ENCODE measurements at regions not wholly inside any gene's neighbourhood (a gene's known extent, or its start where the extent isn't known, plus 50 kb on each side); places are given as distances from the start of the nearest gene placed in this dataset.
"Not testable (repeated sequence)": the region's sequence is repeated elsewhere in the genome, so short reads cannot be mapped to it uniquely, and the experiment has no call there.

GRCh38 chr2:147177071-147177857, 667.6 kb upstream of the ACVR2A start:
- DNase-seq (ENCODE audit: low read depth): no peak

DNA sequence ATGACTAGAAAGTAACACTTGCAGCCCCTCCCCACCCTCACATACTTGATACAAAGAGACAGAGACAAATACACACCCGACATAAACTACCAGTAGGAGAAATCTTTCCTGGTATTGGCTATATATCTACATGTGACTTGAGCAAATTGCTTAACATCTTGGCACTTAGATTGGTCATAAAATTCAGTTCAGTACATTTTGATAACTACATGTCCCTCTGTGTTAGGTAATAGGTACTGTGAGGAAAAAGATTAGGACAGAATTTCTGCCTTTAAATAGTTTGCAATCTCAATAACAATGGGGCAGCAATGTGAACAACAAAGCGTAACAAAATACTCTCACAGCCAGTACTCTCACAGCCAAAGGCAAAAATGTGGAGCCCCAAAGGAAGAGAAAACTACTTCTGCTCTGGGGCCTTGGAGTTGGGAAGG, 670.0 kb upstream of the ACVR2A start:
- DNase-seq (ENCODE audit: low read depth): no peak

- DNase-seq (ENCODE audit: low read depth): no peak
Observed at GRCh38 chr2:147173798-147174197, 671.0 kb upstream of the ACVR2A start.

- DNase-seq (ENCODE audit: low read depth): no peak
Observed at GRCh38 chr2:147173189-147173581, 671.6 kb upstream of the ACVR2A start.

DNA sequence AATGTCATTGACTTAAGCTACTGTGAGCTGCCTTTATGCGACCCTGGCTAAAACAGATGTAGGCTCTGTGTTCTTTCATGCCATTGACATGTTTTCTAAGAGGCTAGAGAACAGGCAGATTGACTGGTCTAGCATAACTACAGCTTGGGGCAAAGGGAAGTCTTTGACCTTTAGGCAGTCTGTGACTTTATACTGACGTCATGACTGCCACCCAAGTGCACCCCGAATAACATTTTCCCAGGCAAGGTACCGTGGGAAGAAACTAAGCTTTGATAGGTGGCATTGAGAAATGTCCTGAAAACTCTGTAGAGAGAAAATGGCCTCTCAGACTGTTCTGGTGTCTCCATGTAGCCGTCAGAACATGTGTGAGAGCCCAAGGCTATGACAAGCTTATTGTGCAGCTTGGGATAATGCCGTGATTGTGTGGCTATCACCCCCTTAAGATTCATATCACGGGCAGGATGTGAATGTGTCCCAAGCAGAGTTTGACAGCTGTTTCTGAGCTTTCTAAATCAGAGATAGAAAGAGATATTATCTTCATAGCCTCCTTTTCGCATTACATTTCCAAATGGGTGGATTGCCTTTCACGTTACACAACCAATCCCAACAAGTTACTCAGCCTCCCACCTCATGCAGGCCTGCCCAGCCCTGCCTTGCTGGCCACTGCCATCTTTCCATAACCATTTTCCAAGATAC, 672.2 kb upstream of the ACVR2A start:
- no peak for DNase-seq (ENCODE audit: low read depth)

- no peak for DNase-seq (ENCODE audit: low read depth)
Observed at GRCh38 chr2:147171941-147172340, 672.9 kb upstream of the ACVR2A start.

DNA sequence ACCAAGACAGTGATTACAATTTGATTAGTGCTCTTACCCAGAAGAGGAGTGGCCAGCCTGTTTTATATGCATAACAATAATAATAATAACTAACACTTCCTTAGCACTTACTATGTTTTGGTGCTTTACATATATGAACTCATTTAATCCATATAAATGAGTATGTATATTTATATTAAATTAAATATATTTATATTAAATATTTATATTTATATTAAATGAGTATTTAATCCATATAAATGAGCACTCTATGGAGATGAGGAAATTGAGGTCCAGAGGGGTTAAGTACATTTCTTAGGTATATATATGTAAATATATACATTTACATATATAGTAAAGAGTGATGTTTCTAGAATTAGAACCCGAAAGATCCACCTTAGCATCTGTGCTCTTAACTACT, 673.9 kb upstream of the ACVR2A start:
- DNase-seq (ENCODE audit: low read depth): no peak

DNA sequence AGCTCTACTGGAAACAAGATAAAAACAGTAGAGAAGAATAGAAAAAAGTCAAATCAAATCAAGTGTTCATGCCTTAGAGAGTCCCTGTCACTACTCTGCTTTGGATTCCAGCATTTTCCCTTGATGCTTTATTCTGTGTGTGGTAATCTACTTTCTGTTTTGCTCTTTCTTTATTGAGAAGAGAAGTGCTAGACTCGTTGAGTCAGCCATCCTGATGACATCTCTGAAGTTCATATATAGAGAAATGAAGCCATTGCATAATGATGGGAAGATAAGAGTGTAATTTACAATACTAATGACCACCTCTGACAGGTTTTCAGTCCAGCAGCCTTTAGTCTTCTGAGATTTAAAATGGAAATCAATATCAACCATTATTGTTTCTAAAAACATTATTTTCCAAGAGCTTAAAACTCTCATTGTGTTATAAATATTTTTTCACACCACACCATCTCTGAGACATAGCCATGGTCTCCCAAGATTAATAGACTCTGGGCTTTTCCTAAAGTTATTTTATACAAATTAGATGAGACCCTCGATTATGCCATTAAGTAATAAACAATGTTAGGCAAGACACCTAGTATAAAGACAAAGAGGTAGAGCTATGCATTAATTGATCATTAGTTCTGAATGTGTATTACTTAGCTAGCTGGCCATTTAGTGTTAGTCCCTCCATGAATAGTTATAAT, 679.0 kb upstream of the ACVR2A start:
- DNase-seq (ENCODE audit: low read depth): no peak

DNA sequence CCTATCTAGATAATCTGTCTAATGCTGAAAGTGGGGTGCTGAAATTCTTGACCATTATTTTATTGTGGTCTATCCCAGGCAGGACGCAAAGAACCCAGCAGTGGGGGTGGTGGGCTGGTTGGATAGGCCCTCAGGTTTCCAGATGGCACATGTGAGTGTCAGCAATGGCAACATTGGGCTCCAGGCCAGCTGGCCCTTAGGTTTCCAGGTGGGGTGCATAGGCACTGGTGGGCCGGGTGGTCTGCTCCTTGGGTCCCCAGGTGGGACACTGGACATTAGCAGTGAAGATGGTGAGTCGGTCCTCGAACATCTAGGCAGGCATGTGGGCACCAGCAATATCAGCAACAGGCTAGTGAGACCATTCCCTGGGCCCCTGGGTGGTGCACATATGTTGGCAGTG, 680.3 kb upstream of the ACVR2A start:
- DNase-seq (ENCODE audit: low read depth): no peak

DNA sequence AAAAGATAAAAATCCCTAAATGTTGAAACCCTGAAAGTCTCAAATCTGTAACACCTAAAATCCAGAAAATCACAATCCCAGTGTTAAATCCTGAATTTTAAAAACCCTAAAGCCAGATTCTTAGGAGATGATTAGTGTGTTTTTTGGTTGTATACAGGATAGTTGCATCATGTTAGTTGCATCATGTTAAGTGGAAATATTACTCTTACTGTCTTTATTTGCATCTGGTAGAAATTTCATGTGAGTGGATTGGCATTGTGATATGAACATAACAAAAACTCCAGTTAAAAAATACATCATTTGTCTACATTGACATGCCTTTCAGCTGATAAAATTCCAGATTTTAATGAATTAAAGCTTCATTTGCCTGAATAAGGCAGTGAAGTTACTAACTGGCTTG, 683.1 kb upstream of the ACVR2A start:
- no peak for DNase-seq (ENCODE audit: low read depth)

- DNase-seq (ENCODE audit: low read depth): no peak
Observed at GRCh38 chr2:147156970-147157369, 687.9 kb upstream of the ACVR2A start.

DNA sequence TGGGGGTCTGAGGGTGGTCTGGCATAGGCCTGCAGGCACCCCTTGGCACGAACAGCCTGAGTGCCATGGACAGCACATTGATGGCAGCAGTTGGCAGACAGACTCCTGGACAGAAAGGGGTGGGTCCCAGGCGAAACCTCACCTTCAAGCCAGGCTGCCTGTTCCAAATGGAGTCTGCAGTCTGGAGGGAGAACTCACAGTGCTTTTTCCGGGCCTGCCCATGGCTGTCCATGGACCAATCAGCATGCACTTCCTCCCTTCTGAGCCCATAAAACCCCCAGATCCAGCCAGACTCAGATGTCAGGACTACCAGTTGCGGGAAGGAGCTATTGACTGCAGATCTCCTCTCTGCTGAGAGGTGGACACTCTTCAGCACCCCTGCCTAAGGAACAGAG, 694.6 kb upstream of the ACVR2A start:
- DNase-seq (ENCODE audit: low read depth): no peak

DNA sequence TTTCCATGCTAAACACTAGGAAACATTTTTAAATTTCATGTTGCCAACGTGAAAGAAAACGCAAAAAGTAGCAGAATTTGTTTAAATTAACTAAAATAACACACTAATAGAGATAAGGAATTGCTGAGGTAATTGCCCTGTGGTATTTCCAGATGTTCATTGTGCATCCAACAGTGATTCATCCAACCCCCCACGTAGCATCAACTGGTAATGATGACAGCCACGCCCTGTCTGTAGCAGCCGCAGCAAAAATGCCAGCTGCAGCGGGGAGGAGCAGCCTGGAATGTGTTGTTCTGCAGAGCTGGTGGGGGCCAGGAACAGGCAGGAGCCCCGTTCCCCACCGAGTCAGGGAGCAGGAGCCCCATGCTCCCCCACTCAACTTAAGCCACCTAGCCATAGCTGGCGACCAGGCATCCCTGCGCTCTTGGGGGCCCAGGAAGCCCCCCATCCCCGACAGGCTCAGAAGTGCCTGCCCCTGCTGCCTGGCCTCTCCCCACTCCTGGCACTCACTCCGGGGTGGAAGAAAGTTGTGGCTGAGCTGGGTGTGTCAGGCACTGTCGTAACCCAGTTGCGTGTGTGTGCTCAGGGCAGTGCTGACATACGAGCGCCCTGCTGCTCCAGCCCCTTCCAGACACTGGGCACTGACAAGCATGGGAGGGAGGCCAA, 695.1 kb upstream of the ACVR2A start:
- DNase-seq (ENCODE audit: low read depth): no peak

GRCh38 chr2:147147802-147148201, 697.0 kb upstream of the ACVR2A start:
- DNase-seq (ENCODE audit: low read depth): no peak

DNA sequence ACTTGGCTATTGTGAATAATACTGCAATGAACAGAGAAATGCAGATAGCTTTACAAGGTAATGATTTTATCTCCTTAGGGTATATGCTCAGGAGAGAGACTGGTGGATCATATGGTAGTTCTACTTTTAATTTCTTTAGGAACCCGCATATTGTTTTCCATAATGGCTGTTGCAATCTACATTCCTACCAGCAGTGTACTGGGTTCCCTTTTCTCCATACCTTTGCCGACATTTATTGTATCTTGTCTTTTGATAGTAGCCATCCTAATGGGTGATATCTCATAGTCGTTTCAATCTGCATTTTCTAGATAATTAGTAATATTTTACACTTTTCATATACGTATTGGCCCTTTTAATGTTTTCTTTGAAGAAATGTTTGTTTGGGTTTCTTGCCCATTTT, 702.9 kb upstream of the ACVR2A start:
- no peak for DNase-seq (ENCODE audit: low read depth)

DNA sequence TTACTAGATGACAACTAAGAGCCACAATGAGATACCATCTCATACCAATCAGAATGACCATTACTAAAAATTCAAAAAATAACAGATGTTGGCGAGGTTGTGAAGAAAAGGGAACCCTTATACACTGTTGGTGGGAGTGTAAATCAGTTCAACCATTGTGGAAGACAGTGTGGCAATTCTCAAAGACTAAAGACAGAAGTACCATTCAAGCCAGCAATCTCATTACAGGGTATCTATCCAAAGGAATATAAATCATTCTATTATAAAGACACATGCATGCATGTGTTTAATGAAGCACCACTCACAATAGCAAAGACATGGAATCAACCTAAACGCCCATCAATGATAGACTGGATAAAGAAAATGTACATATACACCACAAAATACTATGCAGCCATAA, 705.1 kb upstream of the ACVR2A start:
- DNase-seq (ENCODE audit: low read depth): not testable (repeated sequence)

DNA sequence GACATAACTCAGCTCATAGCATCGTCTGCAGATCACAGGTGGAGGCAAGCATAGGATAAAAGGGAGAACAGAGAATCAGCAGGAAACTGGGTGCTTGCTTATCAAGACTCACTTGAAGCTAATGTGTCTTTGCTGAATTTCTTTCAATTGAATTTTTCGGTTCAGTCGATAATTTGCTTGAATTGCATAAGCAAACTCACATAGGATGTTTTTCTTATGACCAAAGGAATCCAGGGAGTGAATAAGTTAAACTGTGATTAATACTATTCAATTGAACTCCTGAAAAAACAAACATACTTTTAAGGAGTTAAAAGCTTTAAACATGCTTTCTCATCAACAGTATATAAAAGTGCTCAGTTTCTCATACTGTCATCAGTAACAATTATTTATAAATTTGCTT, 707.1 kb upstream of the ACVR2A start:
- DNase-seq (ENCODE audit: low read depth): no peak

DNA sequence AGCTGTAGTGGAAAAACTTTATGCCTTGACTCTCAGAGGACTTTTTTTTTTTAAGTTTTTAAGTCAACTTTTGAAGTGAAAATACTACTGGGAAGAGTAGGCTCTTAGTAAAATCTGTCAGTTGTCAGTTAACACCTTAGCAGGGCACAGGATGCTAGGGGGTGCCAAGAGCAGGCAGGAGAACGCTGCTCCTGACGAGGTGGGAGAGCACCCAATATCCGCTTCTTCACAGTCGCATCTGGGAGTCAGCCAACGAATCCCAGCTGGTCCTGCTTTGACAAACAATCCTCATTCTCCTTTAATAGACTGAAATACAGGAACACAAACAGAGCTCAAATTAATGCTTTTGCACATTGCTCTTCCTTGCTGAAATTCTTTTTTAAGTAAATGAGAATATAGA, 709.5 kb upstream of the ACVR2A start:
- no peak for DNase-seq (ENCODE audit: low read depth)

GRCh38 chr2:147133286-147133908, 711.4 kb upstream of the ACVR2A start:
- no peak for DNase-seq (ENCODE audit: low read depth)

DNA sequence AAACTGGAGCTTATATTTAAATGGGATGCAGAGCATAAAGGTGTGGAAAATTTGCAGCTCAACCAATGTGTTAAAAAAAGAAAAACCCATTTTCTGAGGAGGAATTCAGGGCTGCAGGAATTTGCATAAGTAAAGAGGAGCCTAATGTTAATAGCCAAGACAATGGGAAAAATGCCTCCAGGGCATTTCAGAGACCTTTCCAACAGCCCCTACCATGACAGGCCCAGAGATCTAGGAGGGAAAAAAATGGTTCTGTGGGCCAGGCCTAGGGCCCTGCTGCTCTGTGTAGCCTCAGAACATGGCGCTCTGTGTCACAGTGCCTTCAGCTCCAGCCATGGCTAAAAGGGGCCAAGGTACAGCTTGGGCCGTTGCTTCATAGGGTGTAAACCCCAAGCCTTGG, 719.7 kb upstream of the ACVR2A start:
- no peak for DNase-seq (ENCODE audit: low read depth)

DNA sequence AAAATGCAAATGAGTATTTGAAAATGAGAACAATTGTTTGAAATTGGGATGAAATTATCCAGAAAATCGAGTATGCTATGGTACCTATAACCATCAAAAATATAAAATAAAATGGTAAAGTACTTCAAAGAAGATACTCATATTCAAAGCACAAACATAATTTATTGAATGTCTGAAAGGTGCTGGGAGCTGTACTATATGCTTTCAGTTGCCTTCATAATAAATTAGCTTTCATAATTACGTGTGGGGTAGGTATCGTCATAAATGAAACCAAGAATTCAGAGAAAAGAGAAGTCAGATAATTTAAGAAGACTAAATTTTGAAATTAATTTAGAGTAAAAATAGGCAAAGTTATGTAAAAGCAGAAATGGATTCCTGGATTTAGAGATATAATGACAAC, 721.9 kb upstream of the ACVR2A start:
- no peak for DNase-seq (ENCODE audit: low read depth)

DNA sequence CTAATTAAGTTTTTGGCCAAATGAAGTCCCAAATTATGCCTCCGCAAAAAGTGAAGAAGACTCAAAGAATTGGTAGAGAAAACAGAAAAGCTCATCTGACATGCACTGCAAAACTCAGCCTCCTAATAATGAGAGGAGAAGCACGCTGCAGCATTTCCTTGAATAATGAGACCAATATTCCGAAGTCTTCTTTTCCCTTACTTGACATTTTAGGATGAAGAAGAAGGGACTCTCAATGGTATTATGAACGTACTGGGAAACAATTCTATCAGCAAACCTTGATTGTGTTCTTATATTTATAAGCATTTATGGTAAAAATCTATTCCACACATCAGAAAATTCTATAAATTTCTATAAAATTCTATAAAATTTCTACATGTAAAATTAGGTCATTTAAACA, 733.9 kb upstream of the ACVR2A start:
- no peak for DNase-seq (ENCODE audit: low read depth)

Data from stimulated activated CD8-positive, alpha-beta memory T cell treated with anti-CD3 and anti-CD28 coated beads, Interleukin-4, amount 100 ng/mL, for 24 hours (primary cell).